GM21723 (cell line): ENCODE measurements at regions not wholly inside any gene's neighbourhood (a gene's known extent, or its start where the extent isn't known, plus 50 kb on each side); places are given as distances from the start of the nearest gene placed in this dataset.

Experiments used
- ATAC-seq: cut with Tn5 transposase; IDR thresholded peaks from one replicate; pipeline ENCODE4 v1.9.1; 2021; ENCODE audit warnings: mild to moderate bottlenecking, moderate library complexity; ENCODE audit not compliant: unreplicated experiment

- ATAC-seq: no peak
Measured at GRCh38 chr6:47934023-47934422, 152.2 kb downstream of the OPN5 start.

- ATAC-seq: no peak
Measured at GRCh38 chr6:47932575-47932974, 150.7 kb downstream of the OPN5 start.

GRCh38 chr6:47924001-47924400 is 142.2 kb downstream of the OPN5 start:
- no peak for ATAC-seq

- ATAC-seq: no peak
Measured at GRCh38 chr6:47922391-47922790, 140.6 kb downstream of the OPN5 start.

GRCh38 chr6:47919875-47920274 is 138.0 kb downstream of the OPN5 start:
- no peak for ATAC-seq

GRCh38 chr6:47917811-47918210 is 136.0 kb downstream of the OPN5 start:
- no peak for ATAC-seq

- ATAC-seq: no peak
Measured at GRCh38 chr6:47917202-47917601, 135.4 kb downstream of the OPN5 start.

- no peak for ATAC-seq
Measured at GRCh38 chr6:47915017-47915416, 133.2 kb downstream of the OPN5 start.

- ATAC-seq: no peak
Measured at GRCh38 chr6:47908271-47908670, 126.4 kb downstream of the OPN5 start.

- no peak for ATAC-seq
Measured at GRCh38 chr6:47905717-47906116, 123.9 kb downstream of the OPN5 start.

GRCh38 chr6:47897247-47897646 is 115.4 kb downstream of the OPN5 start:
- ATAC-seq: no peak

- ATAC-seq: no peak
Measured at GRCh38 chr6:47890326-47890875, 108.6 kb downstream of the OPN5 start.

GRCh38 chr6:47879015-47879414 is 97.2 kb downstream of the OPN5 start:
- ATAC-seq: no peak
